Kidney (tissue), 13 donors: ENCODE measurements at regions not wholly inside any gene's neighbourhood (a gene's known extent, or its start where the extent isn't known, plus 50 kb on each side); places are given as distances from the start of the nearest gene placed in this dataset.

ENCODE experiments used
- DNase-seq, 5 donors: peaks; one replicate each; pipeline ENCODE4 v3.0.0-alpha.2; 2013 to 2020
- FAIRE-seq: peaks from 2 replicates; lab custom pipeline; 2012; peaks lifted over from hg19 to GRCh38; lab: Jason Lieb, UNC
- H3K27ac ChIP-seq, 2 donors: one replicate each; pipeline ENCODE4 v1.7.0; 2013; ENCODE audit warnings: low read depth in 2 of 2, low read length in 2 of 2, inconsistent platforms in 1 of 2
- H3K27me3 ChIP-seq: one replicate; pipeline ENCODE4 v1.7.1; 2013; ENCODE audit warnings: low read length, inconsistent platforms; ENCODE audit not compliant: control insufficient read depth, insufficient read depth
- H3K36me3 ChIP-seq, 3 donors: one replicate each; pipeline versions ENCODE4 v1.7.0 to v1.7.1; 2013; ENCODE audit warnings: low read length in 3 of 3, control low read depth in 1 of 3, inconsistent platforms in 1 of 3; ENCODE audit not compliant: insufficient read depth in 3 of 3, control insufficient read depth in 2 of 3
- H3K4me1 ChIP-seq, 3 donors: one replicate each; pipeline versions ENCODE4 v1.7.0 to v1.7.1; 2013; ENCODE audit warnings: low read length in 3 of 3, inconsistent platforms in 1 of 3, low read depth in 1 of 3; ENCODE audit not compliant: control insufficient read depth in 2 of 3, insufficient read depth in 2 of 3
- H3K4me3 ChIP-seq, 3 donors: one replicate each; pipeline versions ENCODE4 v1.7.0 to v1.8.1; 2013; ENCODE audit warnings: low read length in 3 of 3, control low read depth in 1 of 3, inconsistent platforms in 1 of 3
- H3K9ac ChIP-seq, 3 donors: one replicate each; pipeline versions ENCODE4 v1.7.0 to v1.7.1; 2013; ENCODE audit warnings: low read length in 3 of 3, control low read depth in 1 of 3, inconsistent platforms in 1 of 3
- H3K9me3 ChIP-seq, 3 donors: one replicate each; pipeline versions ENCODE4 v1.7.0 to v1.7.1; 2013; ENCODE audit warnings: low read length in 3 of 3, control low read depth in 1 of 3, inconsistent platforms in 1 of 3; ENCODE audit not compliant: control insufficient read depth in 2 of 3, insufficient read depth in 1 of 3
- CTCF ChIP-seq: IDR thresholded peaks from 3 replicates; pipeline ENCODE4 v1.5.1; 2012; ENCODE audit warnings: mild to moderate bottlenecking, moderate library complexity, borderline replicate concordance; ENCODE audit not compliant: insufficient read depth; ENCODE audit errors: extremely low read depth
- intact Hi-C: fragments of 100-400 bp; cut with DNase I; formaldehyde crosslinking; loops from one replicate; pipeline ENCODE4 v1.11.1; 2022
- donor health status: control.
- donor health status: control.
- donor health status: control.
- donor health status: control.
- donor health status: control.
- donor health status: DM: yes; HTN: yes; CAD: no.
- donor health status: Normal renal cell carcinoma (clear cell type).

GRCh38 chr3:153845311-153845710 lies 275.9 kb upstream of the ARHGEF26 start:
- Histone ChIP-seq H3K4me3 (no peak overlapping the region), H3K9ac (no peak overlapping the region), H3K9me3 (no peaks in the 10 kb centered on the region), H3K27me3 (no peaks in the 10 kb centered on the region), H3K27ac (no peak overlapping the region), H3K4me1 (no peaks in the 10 kb centered on the region), H3K36me3 (no peaks in the 10 kb centered on the region)
- TF ChIP-seq CTCF = no peak
- no peak for FAIRE-seq
- DNase-seq = no peak
- intact Hi-C loops = no loop called here

GRCh38 chr3:153848702-153849101 lies 272.5 kb upstream of the ARHGEF26 start:
- DNase-seq (no peak), FAIRE-seq (no peak)
- H3K36me3 ChIP-seq = no peaks in the 10 kb centered on the region
- H3K27me3 ChIP-seq = no peaks in the 10 kb centered on the region
- no peak overlapping the region for H3K27ac ChIP-seq
- H3K4me3 ChIP-seq = no peak overlapping the region
- H3K9ac ChIP-seq = no peak overlapping the region
- TF ChIP-seq CTCF = no peak
- H3K4me1 ChIP-seq = no peaks in the 10 kb centered on the region
- H3K9me3 ChIP-seq = no peaks in the 10 kb centered on the region
- intact Hi-C loops = no loop called here

GRCh38 chr3:153852355-153852754 lies 268.8 kb upstream of the ARHGEF26 start:
- TF ChIP-seq CTCF = no peak
- Histone ChIP-seq H3K27ac (no peak overlapping the region), H3K9me3 (no peaks in the 10 kb centered on the region), H3K9ac (no peak overlapping the region), H3K4me1 (no peaks in the 10 kb centered on the region), H3K4me3 (no peak overlapping the region), H3K27me3 (no peaks in the 10 kb centered on the region), H3K36me3 (no peaks in the 10 kb centered on the region)
- FAIRE-seq (no peak), DNase-seq (no peak)
- intact Hi-C loops = no loop called here

- DNase-seq (no peak), FAIRE-seq (no peak)
- H3K27me3 ChIP-seq = no peaks in the 10 kb centered on the region
- no peak for TF ChIP-seq CTCF
- no peak overlapping the region for H3K4me3 ChIP-seq
- H3K9me3 ChIP-seq = no peaks in the 10 kb centered on the region
- no peaks in the 10 kb centered on the region for H3K36me3 ChIP-seq
- H3K4me1 ChIP-seq = no peaks in the 10 kb centered on the region
- intact Hi-C loops = no loop called here
- no peak overlapping the region for H3K27ac ChIP-seq
- no peak overlapping the region for H3K9ac ChIP-seq
Observed at GRCh38 chr3:153853163-153853562, 268.0 kb upstream of the ARHGEF26 start.
